Coronary artery (tissue), 2 donors: ENCODE measurements at regions not wholly inside any gene's neighbourhood (a gene's known extent, or its start where the extent isn't known, plus 50 kb on each side); places are given as distances from the start of the nearest gene placed in this dataset.
A peak's percentile ranks its signal among the peaks of the same experiment; 100 is the strongest.
"Not testable (repeated sequence)": the region's sequence is repeated elsewhere in the genome, so short reads cannot be mapped to it uniquely, and the experiment has no call there.

Experiments used
- DNase-seq: peaks from one replicate; pipeline ENCODE4 v3.0.0-alpha.2; 2017; ENCODE audit warnings: low spot score
- H3K27ac ChIP-seq, 2 donors: fragments of 200-600 bp; sonication (generic); one replicate each; pipeline ENCODE4 v1.5.1; 2016 to 2019
- H3K4me3 ChIP-seq: fragments of 200-600 bp; sonication (generic); 2 replicates; pipeline ENCODE4 v1.5.1; 2016; ENCODE audit warnings: mild to moderate bottlenecking, moderate library complexity
- TF ChIP-seq, protein P1 (sequence below): fragments of 200-600 bp; sonication (generic); IDR thresholded peaks from one replicate; pipeline ENCODE4 v1.5.1; 2019; ENCODE audit warnings: antibody characterized with exemption

DNA sequence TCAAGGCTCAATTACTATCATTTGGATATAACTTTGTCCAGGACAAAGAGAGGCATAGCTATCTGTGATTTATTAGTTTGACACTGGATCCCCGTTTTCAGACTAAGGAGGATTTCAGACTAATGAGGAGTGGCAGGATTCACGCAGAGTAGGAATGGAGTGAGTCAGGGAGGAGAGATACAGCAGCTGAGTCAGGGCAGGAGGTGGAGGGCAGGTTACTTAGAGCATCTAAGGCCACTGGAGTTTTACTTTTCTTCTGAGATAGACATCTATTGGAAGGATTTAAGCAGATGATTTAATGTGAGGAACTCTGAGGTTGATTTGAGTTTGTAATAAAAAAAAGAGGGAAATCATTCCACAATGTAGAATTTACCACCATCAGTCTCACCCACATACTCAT, 110.6 kb downstream of the RPIA start:
- H3K4me3 ChIP-seq, DNase-seq, H3K27ac ChIP-seq: not testable (repeated sequence)

DNA sequence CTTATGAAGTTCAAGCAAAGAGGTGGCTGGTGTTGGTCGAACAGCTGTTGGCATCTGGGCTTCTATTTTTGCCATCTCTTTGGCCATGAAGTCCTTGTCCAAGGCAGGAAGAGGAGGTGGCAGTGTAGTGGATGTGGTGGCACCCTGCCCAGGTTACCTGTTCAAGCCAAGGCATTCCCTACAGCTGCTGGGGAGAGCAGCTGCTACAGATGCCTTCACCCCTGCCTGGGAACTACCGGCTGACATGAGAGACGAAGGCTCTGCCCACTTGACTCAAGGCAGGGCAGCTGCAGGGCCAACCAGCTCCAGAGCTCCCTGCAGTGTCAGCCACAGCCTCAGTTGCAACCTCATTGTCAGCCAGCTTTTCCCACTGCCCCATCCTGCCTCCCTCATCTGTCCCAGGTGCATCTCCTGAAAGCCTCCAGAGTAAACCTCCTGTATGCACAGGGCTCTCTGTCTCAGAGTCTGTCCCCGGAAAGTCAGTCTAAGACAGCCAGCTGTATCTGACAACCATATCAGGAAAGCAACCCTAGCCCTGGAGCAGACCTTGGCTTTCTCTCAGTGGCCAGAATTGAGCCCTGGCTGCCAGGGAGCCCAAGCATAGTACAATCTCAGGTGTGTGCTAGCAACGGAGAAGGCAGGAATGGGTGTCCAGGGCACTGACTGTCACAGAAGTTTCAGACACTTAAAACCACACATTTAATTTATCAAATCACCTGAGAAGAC, 115.9 kb downstream of the RPIA start:
- Histone ChIP-seq H3K4me3 (no peak overlapping the region), H3K27ac (no peak overlapping the region)
- TF ChIP-seq, protein P1, sequence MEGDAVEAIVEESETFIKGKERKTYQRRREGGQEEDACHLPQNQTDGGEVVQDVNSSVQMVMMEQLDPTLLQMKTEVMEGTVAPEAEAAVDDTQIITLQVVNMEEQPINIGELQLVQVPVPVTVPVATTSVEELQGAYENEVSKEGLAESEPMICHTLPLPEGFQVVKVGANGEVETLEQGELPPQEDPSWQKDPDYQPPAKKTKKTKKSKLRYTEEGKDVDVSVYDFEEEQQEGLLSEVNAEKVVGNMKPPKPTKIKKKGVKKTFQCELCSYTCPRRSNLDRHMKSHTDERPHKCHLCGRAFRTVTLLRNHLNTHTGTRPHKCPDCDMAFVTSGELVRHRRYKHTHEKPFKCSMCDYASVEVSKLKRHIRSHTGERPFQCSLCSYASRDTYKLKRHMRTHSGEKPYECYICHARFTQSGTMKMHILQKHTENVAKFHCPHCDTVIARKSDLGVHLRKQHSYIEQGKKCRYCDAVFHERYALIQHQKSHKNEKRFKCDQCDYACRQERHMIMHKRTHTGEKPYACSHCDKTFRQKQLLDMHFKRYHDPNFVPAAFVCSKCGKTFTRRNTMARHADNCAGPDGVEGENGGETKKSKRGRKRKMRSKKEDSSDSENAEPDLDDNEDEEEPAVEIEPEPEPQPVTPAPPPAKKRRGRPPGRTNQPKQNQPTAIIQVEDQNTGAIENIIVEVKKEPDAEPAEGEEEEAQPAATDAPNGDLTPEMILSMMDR, result no peak
- DNase-seq, result no peak

DNA sequence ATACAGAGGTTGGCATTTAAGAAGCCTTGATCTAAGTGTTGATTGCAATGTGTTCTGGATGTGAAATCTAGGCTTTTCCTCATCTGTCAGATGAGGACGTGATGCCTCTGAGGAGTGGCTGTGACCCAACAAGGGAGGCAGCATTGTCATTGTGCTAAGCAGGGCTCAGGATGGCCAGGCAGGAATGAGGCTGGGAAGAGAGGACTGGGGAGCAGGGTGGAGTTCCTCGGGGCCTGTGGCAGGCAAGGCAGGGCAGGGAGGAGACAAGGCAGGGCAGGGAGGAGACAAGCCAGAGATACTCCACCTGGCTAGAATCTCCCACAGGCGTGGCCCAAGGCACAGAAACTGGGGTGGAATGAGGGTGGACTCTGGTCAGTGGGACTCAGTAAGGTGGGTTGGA, 116.6 kb downstream of the RPIA start:
- DNase-seq, result peak; percentile 70
- TF ChIP-seq, protein P1, result no peak
- no peak overlapping the region for H3K4me3 ChIP-seq
- no peak overlapping the region for H3K27ac ChIP-seq

DNA sequence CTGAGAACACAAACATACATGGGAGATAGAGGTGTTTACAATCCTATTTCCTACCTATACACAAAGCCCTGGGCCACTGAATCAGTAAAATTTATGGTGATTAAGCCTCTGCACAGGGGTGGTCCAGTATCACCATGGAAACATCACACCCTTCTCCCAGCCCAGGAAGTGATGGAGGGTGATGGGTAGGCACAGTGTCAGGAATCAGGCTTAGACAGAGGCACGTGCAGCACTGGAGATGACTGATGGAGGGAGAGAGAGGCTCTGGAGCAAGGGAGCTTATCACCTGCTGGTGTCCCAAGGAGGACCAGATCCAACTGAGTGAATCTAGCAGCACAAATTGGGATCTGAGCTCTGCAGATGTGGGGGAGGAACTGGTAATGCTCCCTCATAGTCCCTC, 117.2 kb downstream of the RPIA start:
- no peak overlapping the region for H3K4me3 ChIP-seq
- DNase-seq, result peak; percentile 66
- TF ChIP-seq, protein P1, result no peak
- H3K27ac ChIP-seq, result no peak overlapping the region

DNA sequence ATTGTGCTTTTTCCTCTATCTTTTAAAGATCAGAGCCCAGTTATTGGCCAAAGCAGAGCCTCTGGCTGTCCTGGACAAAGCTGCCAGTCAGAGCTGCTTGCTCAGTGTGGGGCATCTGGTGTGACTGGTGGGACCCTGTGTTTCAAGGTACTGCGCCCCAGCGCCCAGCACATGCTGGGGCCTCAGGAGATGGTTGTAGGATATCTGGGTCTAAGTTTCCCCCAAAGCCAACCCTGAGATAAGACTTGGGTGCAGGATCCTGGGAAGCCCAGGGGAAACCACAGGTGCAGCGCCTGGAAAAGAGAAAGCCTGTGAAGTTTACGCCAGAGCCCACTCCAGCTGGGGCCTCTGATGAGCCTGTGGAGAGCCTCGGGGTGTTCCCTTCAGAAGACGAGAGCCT, 117.7 kb downstream of the RPIA start:
- H3K27ac ChIP-seq, result no peak overlapping the region

DNA sequence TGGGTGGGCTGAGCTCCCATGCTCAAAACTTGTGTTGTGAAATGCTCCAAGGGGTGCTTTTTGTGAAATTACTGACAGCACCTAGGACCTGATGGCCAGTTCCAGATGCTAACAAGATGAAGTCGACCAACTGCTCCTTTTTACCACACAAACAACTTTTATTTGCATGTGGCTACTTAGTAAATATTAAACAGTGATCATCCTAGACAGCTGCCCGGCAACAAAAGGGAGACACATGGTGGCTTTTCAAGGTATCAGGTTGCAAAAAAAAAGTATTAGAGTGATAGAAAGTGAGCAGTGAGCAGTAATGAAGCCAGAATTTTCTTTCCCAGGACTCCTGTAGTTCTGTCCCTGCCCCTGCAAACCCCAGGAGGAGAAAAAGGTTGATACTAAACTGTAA, 118.5 kb downstream of the RPIA start:
- TF ChIP-seq, protein P1, result no peak
- no peak overlapping the region for H3K27ac ChIP-seq
- H3K4me3 ChIP-seq, result no peak overlapping the region
- DNase-seq, result no peak

More for the DNA sequence above, 117.7 kb downstream of the RPIA start:
- DNase-seq, result no peak
- TF ChIP-seq, protein P1, result no peak
- H3K4me3 ChIP-seq, result no peak overlapping the region

DNA sequence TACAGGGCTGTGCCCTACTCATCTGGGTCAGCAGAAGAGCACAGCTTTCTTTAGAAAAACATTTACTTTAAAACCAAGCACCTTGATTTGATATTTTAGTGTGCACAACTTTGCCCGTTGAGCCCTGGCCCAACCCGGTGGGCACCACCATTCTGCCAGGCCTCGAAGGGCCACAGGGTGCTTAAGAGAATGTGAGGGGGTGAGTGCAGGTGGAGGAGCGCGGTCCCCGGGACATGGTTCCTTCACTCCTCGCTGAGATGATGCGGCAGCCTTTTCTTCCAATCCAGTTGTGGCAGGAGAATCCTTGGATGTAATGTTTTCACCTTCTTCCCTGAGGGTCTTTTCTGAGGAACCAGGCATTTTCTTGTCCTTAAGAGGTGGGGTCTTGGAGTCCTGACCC, 119.0 kb downstream of the RPIA start:
- no peak overlapping the region for H3K27ac ChIP-seq
- H3K4me3 ChIP-seq, result no peak overlapping the region
- DNase-seq, result no peak
- TF ChIP-seq, protein P1, result no peak
